ENCODE measurements at regions not wholly inside any gene's neighbourhood (a gene's known extent, or its start where the extent isn't known, plus 50 kb on each side); places are given as distances from the start of the nearest gene placed in this dataset.

DNA sequence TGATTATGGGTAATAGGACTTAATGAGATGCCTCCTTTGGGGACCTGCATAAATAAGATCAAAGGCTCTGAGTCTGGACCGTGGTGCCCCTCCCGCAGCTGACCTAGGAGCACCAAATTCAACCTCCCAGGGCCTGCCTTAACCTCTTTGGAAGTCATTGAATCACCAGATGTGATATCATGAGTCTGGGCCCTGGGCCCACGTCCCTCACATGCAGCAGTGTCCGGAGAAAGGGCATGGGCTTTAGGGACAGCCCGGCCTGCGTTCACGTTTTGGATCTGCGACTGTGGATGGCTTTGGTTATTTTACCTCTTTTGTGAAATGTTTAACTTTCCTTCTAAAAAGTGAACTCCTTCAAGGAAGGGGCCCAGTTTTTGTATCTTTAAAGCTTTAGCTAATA lies 220.0 kb upstream of the KLF6 start:
- Histone ChIP-seq H3K4me1 (ENCODE audit: insufficient read depth) (no peaks in the 10 kb centered on the region), H3K4me3 (no peak overlapping the region), H3K27ac (no peak overlapping the region), H3K27me3 (no peaks in the 10 kb centered on the region), H3K36me3 (no peaks in the 10 kb centered on the region), H3K9me3 (no peaks in the 10 kb centered on the region)
- DNase-seq, result no peak
- 87 to 92% (median 90%) methylated on average over 8 of the region's 8 CpGs for WGBS, 3 donors
- TF ChIP-seq POLR2A (IDR thresholded peaks at IDR 0.05) (no peak), EP300 (IDR thresholded peaks at IDR 0.05) (no peak)
- TF ChIP-seq, protein P1, sequence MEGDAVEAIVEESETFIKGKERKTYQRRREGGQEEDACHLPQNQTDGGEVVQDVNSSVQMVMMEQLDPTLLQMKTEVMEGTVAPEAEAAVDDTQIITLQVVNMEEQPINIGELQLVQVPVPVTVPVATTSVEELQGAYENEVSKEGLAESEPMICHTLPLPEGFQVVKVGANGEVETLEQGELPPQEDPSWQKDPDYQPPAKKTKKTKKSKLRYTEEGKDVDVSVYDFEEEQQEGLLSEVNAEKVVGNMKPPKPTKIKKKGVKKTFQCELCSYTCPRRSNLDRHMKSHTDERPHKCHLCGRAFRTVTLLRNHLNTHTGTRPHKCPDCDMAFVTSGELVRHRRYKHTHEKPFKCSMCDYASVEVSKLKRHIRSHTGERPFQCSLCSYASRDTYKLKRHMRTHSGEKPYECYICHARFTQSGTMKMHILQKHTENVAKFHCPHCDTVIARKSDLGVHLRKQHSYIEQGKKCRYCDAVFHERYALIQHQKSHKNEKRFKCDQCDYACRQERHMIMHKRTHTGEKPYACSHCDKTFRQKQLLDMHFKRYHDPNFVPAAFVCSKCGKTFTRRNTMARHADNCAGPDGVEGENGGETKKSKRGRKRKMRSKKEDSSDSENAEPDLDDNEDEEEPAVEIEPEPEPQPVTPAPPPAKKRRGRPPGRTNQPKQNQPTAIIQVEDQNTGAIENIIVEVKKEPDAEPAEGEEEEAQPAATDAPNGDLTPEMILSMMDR (IDR thresholded peaks at IDR 0.05), result no peak
- intact Hi-C loops (cut with DNase I), result no loop called here

DNA sequence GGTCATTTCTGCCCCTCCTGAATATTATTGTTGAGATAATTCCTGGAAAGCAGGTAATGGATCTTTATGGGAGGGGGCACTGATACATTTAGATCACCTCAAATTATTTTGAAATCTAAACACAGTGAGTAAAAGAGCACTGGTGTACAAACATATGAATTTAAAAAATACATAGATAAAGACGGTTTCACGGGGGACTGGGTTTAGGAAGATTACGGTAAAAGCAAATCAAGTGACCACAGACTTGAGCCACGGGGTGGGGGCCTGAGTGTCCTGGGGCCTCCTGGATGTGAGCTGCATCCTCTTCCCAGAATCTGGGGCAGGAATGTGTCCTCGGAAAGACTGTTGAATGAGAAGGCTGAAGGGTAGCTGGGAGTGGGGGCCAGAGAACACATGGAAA lies 219.1 kb upstream of the KLF6 start:
- no peak overlapping the region for H3K27ac ChIP-seq
- TF ChIP-seq EP300 (IDR thresholded peaks at IDR 0.05), result no peak
- TF ChIP-seq POLR2A (IDR thresholded peaks at IDR 0.05), result no peak
- TF ChIP-seq, protein P1 (IDR thresholded peaks at IDR 0.05), result no peak
- no peak for DNase-seq
- WGBS, 3 donors, result 70 to 72% (median 72%) methylated on average over 5 of the region's 5 CpGs
- no peaks in the 10 kb centered on the region for H3K4me1 ChIP-seq (ENCODE audit: insufficient read depth)
- intact Hi-C loops (cut with DNase I), result no loop called here
- H3K9me3 ChIP-seq, result no peaks in the 10 kb centered on the region
- H3K4me3 ChIP-seq, result no peak overlapping the region
- no peaks in the 10 kb centered on the region for H3K36me3 ChIP-seq
- H3K27me3 ChIP-seq, result no peaks in the 10 kb centered on the region

DNA sequence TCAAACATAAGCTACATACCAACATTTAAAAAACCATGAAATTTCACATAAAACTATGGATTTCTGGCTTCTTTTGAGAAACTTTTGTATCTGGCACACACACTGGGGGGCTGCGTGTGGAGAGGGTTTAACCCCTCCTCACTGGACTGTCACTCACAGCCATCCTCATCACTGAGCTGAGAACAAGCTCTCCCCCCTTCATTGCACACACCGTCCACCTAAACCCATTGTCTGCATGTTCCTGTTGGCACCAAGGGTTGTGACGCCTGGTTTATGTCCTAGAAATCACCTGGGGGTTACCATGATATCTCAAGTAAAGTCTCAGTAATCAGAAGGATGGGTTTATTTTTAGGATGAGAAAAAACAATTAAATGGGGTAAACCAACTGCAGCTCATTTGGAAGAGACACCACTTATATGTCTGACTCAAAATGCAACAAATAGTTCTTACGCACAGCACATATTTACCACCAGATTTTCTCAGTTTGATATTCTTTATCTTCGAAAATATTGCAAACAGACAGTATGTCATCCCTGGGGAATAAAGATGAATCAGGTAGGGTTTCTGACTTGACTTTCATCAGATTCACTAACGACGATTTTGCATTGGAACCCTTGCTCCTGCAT lies 218.5 kb upstream of the KLF6 start:
- no peak overlapping the region for H3K4me3 ChIP-seq
- no peaks in the 10 kb centered on the region for H3K36me3 ChIP-seq
- H3K4me1 ChIP-seq (ENCODE audit: insufficient read depth), result no peaks in the 10 kb centered on the region
- no peak for TF ChIP-seq EP300 (IDR thresholded peaks at IDR 0.05)
- TF ChIP-seq, protein P1 (IDR thresholded peaks at IDR 0.05), result no peak
- no peak for TF ChIP-seq POLR2A (IDR thresholded peaks at IDR 0.05)
- H3K9me3 ChIP-seq, result no peaks in the 10 kb centered on the region
- DNase-seq, result no peak
- no peaks in the 10 kb centered on the region for H3K27me3 ChIP-seq
- no peak overlapping the region for H3K27ac ChIP-seq
- WGBS, 3 donors, result 90 to 92% (median 91%) methylated on average over 7 of the region's 7 CpGs
- intact Hi-C loops (cut with DNase I), result no loop called here

DNA sequence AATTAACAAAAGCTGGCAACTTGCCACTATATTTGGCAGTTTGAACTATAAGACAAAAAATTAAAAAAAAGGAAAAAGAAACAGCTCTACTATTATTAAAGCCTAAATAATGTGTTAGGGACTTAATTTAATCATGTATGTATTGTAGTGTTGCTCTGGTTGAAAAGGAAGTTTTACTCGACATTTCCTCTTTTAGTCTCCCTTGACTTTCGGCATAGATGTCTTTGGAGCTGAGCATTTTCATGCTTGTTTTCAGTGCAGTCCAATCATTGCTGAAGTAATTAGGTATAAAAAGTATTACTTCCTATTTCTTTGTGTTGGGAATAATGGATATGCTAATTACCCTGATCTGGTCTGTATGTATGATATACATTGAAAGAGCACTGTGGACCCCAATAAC lies 216.8 kb upstream of the KLF6 start:
- H3K4me3 ChIP-seq, result no peak overlapping the region
- DNase-seq, result no peak
- no peaks in the 10 kb centered on the region for H3K4me1 ChIP-seq (ENCODE audit: insufficient read depth)
- 91 to 96% (median 94%) methylated on average over 2 of the region's 2 CpGs for WGBS, 3 donors
- no peaks in the 10 kb centered on the region for H3K36me3 ChIP-seq
- TF ChIP-seq, protein P1 (IDR thresholded peaks at IDR 0.05), result no peak
- TF ChIP-seq EP300 (IDR thresholded peaks at IDR 0.05) (no peak), POLR2A (IDR thresholded peaks at IDR 0.05) (no peak)
- intact Hi-C loops (cut with DNase I), result no loop called here
- H3K27me3 ChIP-seq, result no peaks in the 10 kb centered on the region
- H3K9me3 ChIP-seq, result no peaks in the 10 kb centered on the region
- no peak overlapping the region for H3K27ac ChIP-seq
